GM12878 (cell line): ENCODE measurements at regions not wholly inside any gene's neighbourhood (a gene's known extent, or its start where the extent isn't known, plus 50 kb on each side); places are given as distances from the start of the nearest gene placed in this dataset.

Experiments used
- CEBPB ChIP-seq, 2 experiments: fragments of 150-350 bp in 1 of 2; IDR thresholded peaks; 2 replicates each; pipeline ENCODE4 v1.6.1; 2012 to 2014; ENCODE audit warnings: low read depth in 2 of 2, low read length in 2 of 2, borderline replicate concordance in 1 of 2, inconsistent platforms in 1 of 2
- CHD2 ChIP-seq: IDR thresholded peaks from 2 replicates; pipeline ENCODE4 v1.6.1; 2011; ENCODE audit warnings: low read depth, low read length, improper control_type of control experiment, borderline replicate concordance
- CREB1 ChIP-seq: IDR thresholded peaks from 2 replicates; pipeline ENCODE4 v1.6.1; 2012; ENCODE audit warnings: low read depth, mild to moderate bottlenecking, inconsistent platforms
- EGR1 ChIP-seq, 2 experiments: IDR thresholded peaks; 1 replicate in 1 of 2; 2 replicates in 1 of 2; pipeline ENCODE4 v1.6.1; 2011 to 2012; ENCODE audit warnings: low read depth in 2 of 2, low read length in 2 of 2, borderline replicate concordance in 1 of 2, mild to moderate bottlenecking in 1 of 2, moderate library complexity in 1 of 2
- NFYB ChIP-seq: IDR thresholded peaks from 2 replicates; pipeline ENCODE4 v1.6.1; 2011; ENCODE audit warnings: low read depth, mild to moderate bottlenecking, low read length, improper control_type of control experiment, moderate library complexity; ENCODE audit not compliant: insufficient read depth
- POLR2AphosphoS5 ChIP-seq: IDR thresholded peaks from 2 replicates; pipeline ENCODE4 v1.6.1; 2011; ENCODE audit warnings: mild to moderate bottlenecking, low read length, inconsistent platforms
- RAD51 ChIP-seq: fragments of 450-650 bp; IDR thresholded peaks from 2 replicates; pipeline ENCODE4 v1.6.1; 2016; ENCODE audit warnings: moderate library complexity, mild to moderate bottlenecking, inconsistent platforms
- YY1 ChIP-seq: IDR thresholded peaks from 2 replicates; pipeline ENCODE4 v1.6.1; 2011; ENCODE audit warnings: low read depth, mild to moderate bottlenecking, low read length
- TF ChIP-seq, protein P1 (sequence below), 3 experiments: IDR thresholded peaks in 2 of 3; conservative IDR thresholded peaks in 1 of 3; 2 replicates each; pipeline ENCODE4 v1.5.1; 2011; ENCODE audit warnings: low read depth in 3 of 3, low read length in 3 of 3, mild to moderate bottlenecking in 3 of 3, control low read depth in 2 of 3, moderate library complexity in 2 of 3, inconsistent platforms in 1 of 3, mixed read lengths in 1 of 3; ENCODE audit not compliant: control insufficient read depth in 2 of 3, insufficient read depth in 1 of 3; ENCODE audit errors: extremely low read depth in 1 of 3
- TF ChIP-seq, protein P2 (sequence below): IDR thresholded peaks from 2 replicates; pipeline ENCODE4 v1.6.1; 2011; ENCODE audit warnings: low read depth, mild to moderate bottlenecking, low read length, moderate library complexity, borderline replicate concordance; ENCODE audit errors: extremely low read depth
- TF ChIP-seq, protein P3 (sequence below): IDR thresholded peaks from 2 replicates; pipeline ENCODE4 v1.6.1; 2012; ENCODE audit warnings: low read depth, low read length, improper control_type of control experiment
- TF ChIP-seq, protein P4 (sequence below): IDR thresholded peaks from 2 replicates; pipeline ENCODE4 v1.6.1; 2012; ENCODE audit warnings: low read depth, low read length, improper control_type of control experiment

DNA sequence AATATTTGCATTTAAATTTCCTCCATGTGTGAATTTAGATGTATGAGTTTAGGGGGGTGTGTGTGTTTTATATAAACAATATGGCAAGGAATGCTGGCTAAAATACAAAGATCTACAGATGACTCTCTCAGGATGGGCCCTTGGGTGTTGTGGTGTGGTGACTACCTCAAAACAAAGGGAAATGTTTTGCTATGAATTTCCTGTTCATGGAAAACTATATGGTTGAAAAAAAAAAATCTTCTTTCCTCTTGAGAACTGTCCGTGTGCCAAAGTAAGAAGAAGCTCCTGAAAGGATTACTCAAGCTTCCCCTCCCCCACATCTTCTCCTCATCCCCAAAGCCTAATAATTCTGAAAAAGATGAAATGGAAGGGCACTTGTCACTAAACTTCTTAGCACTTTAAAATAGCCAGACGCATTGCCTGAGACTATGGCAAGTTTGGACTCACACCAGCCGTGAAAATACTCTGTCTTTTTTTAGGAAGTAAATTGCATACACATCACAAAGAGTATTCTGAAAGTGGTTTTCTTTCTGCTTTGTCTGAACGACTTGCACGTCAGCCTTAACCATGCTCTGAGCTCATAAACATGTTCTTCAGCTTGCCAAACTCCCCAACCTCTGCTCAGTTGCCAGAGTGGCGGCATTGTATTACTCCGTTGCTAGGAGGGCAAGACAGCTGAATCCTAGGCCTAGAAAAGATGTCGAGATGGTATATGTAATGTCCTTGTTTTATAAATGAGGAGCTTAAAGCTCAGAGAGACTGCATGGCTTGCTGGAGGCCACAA is 250.4 kb upstream of the JADE1 start:
- no peak for TF ChIP-seq POLR2AphosphoS5
- TF ChIP-seq, protein P1, sequence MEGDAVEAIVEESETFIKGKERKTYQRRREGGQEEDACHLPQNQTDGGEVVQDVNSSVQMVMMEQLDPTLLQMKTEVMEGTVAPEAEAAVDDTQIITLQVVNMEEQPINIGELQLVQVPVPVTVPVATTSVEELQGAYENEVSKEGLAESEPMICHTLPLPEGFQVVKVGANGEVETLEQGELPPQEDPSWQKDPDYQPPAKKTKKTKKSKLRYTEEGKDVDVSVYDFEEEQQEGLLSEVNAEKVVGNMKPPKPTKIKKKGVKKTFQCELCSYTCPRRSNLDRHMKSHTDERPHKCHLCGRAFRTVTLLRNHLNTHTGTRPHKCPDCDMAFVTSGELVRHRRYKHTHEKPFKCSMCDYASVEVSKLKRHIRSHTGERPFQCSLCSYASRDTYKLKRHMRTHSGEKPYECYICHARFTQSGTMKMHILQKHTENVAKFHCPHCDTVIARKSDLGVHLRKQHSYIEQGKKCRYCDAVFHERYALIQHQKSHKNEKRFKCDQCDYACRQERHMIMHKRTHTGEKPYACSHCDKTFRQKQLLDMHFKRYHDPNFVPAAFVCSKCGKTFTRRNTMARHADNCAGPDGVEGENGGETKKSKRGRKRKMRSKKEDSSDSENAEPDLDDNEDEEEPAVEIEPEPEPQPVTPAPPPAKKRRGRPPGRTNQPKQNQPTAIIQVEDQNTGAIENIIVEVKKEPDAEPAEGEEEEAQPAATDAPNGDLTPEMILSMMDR (IDR thresholded peaks at IDR 0.05 in 2 of 3, conservative IDR thresholded peaks at IDR 0.05 in 1 of 3; ENCODE audit: control insufficient read depth in 2 of 3, extremely low read depth in 1 of 3, insufficient read depth in 1 of 3, low read depth in 3 of 3, low read length in 3 of 3) = no peak
- no peak for TF ChIP-seq RAD51
- no peak for TF ChIP-seq YY1
- no peak for TF ChIP-seq CHD2
- TF ChIP-seq EGR1 (IDR thresholded peaks at IDR 0.05; ENCODE audit: borderline replicate concordance in 1 of 2, low read depth in 2 of 2, low read length in 2 of 2) = no peak
- no peak for TF ChIP-seq CREB1
- TF ChIP-seq, protein P2, sequence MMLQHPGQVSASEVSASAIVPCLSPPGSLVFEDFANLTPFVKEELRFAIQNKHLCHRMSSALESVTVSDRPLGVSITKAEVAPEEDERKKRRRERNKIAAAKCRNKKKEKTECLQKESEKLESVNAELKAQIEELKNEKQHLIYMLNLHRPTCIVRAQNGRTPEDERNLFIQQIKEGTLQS = no peak
- TF ChIP-seq, protein P3, sequence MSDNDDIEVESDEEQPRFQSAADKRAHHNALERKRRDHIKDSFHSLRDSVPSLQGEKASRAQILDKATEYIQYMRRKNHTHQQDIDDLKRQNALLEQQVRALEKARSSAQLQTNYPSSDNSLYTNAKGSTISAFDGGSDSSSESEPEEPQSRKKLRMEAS = no peak
- no peak for TF ChIP-seq NFYB
- no peak for TF ChIP-seq CEBPB (IDR thresholded peaks at IDR 0.05; ENCODE audit: borderline replicate concordance in 1 of 2, low read depth in 2 of 2, low read length in 2 of 2)
- TF ChIP-seq, protein P4, sequence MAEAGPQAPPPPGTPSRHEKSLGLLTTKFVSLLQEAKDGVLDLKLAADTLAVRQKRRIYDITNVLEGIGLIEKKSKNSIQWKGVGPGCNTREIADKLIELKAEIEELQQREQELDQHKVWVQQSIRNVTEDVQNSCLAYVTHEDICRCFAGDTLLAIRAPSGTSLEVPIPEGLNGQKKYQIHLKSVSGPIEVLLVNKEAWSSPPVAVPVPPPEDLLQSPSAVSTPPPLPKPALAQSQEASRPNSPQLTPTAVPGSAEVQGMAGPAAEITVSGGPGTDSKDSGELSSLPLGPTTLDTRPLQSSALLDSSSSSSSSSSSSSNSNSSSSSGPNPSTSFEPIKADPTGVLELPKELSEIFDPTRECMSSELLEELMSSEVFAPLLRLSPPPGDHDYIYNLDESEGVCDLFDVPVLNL = no peak
